Prostate gland (tissue), 2 donors: ENCODE measurements at regions not wholly inside any gene's neighbourhood (a gene's known extent, or its start where the extent isn't known, plus 50 kb on each side); places are given as distances from the start of the nearest gene placed in this dataset.

ENCODE experiments used
- POLR2A ChIP-seq: fragments of 450-650 bp; IDR thresholded peaks from one replicate; pipeline ENCODE4 v1.6.1; 2016; ENCODE audit warnings: antibody characterized with exemption, mild to moderate bottlenecking
- TF ChIP-seq, protein P1 (sequence below), 4 experiments: fragments of 200-600 bp in 2 of 4; fragments of 450-650 bp in 2 of 4; sonication (generic) in 2 of 4; IDR thresholded peaks; 1 replicate in 3 of 4; 2 replicates in 1 of 4; pipeline ENCODE4 v1.5.1; 2016 to 2019; ENCODE audit warnings: antibody characterized with exemption in 4 of 4, mild to moderate bottlenecking in 2 of 4, moderate library complexity in 2 of 4

GRCh38 chr3:141432904-141433303 is 53.9 kb upstream of the RASA2 start:
- TF ChIP-seq, protein P1, sequence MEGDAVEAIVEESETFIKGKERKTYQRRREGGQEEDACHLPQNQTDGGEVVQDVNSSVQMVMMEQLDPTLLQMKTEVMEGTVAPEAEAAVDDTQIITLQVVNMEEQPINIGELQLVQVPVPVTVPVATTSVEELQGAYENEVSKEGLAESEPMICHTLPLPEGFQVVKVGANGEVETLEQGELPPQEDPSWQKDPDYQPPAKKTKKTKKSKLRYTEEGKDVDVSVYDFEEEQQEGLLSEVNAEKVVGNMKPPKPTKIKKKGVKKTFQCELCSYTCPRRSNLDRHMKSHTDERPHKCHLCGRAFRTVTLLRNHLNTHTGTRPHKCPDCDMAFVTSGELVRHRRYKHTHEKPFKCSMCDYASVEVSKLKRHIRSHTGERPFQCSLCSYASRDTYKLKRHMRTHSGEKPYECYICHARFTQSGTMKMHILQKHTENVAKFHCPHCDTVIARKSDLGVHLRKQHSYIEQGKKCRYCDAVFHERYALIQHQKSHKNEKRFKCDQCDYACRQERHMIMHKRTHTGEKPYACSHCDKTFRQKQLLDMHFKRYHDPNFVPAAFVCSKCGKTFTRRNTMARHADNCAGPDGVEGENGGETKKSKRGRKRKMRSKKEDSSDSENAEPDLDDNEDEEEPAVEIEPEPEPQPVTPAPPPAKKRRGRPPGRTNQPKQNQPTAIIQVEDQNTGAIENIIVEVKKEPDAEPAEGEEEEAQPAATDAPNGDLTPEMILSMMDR (IDR thresholded peaks at IDR 0.05): no peak
- TF ChIP-seq POLR2A: no peak
